Endometrial microvascular endothelial cells (primary cell): ENCODE measurements at regions not wholly inside any gene's neighbourhood (a gene's known extent, or its start where the extent isn't known, plus 50 kb on each side); places are given as distances from the start of the nearest gene placed in this dataset.

ENCODE experiments used
- in situ Hi-C: cut with HindIII; loops from 2 replicates; pipeline ENCODE4 v1.10.0; 2017; ENCODE audit warnings: low sequenced_read_pairs, low pct_unique_long_range_greater_than_20kb; ENCODE audit errors: inconsistent ontology term

- in situ Hi-C loops, result no loop called here
Measured at GRCh38 chr18:64271975-64272659, 123.2 kb upstream of the LINC00305 start.

- in situ Hi-C loops, result no loop called here
Measured at GRCh38 chr18:64271246-64271645, 122.4 kb upstream of the LINC00305 start.

- in situ Hi-C loops, result no loop called here
Measured at GRCh38 chr18:64270608-64271007, 121.7 kb upstream of the LINC00305 start.

- in situ Hi-C loops, result no loop called here
Measured at GRCh38 chr18:64270121-64270520, 121.2 kb upstream of the LINC00305 start.

GRCh38 chr18:64264171-64264570 lies 115.3 kb upstream of the LINC00305 start:
- in situ Hi-C loops, result no loop called here

GRCh38 chr18:64260810-64261209 lies 111.9 kb upstream of the LINC00305 start:
- in situ Hi-C loops, result no loop called here

GRCh38 chr18:64259871-64260270 lies 111.0 kb upstream of the LINC00305 start:
- in situ Hi-C loops, result no loop called here

- in situ Hi-C loops, result no loop called here
Measured at GRCh38 chr18:64258111-64258650, 109.3 kb upstream of the LINC00305 start.

- in situ Hi-C loops, result no loop called here
Measured at GRCh38 chr18:64254399-64255093, 105.7 kb upstream of the LINC00305 start.

GRCh38 chr18:64253873-64254272 lies 105.0 kb upstream of the LINC00305 start:
- in situ Hi-C loops, result no loop called here

GRCh38 chr18:64253222-64253621 lies 104.3 kb upstream of the LINC00305 start:
- in situ Hi-C loops, result no loop called here

- in situ Hi-C loops, result no loop called here
Measured at GRCh38 chr18:64248836-64249235, 99.9 kb upstream of the LINC00305 start.

GRCh38 chr18:64245126-64245861 lies 96.4 kb upstream of the LINC00305 start:
- in situ Hi-C loops, result no loop called here

- in situ Hi-C loops, result no loop called here
Measured at GRCh38 chr18:64244571-64244970, 95.7 kb upstream of the LINC00305 start.

- in situ Hi-C loops, result no loop called here
Measured at GRCh38 chr18:64240316-64240715, 91.4 kb upstream of the LINC00305 start.

- in situ Hi-C loops, result no loop called here
Measured at GRCh38 chr18:64238076-64238475, 89.2 kb upstream of the LINC00305 start.

GRCh38 chr18:64234321-64234720 lies 85.4 kb upstream of the LINC00305 start:
- in situ Hi-C loops, result no loop called here

GRCh38 chr18:64233851-64234250 lies 85.0 kb upstream of the LINC00305 start:
- in situ Hi-C loops, result no loop called here

- in situ Hi-C loops, result no loop called here
Measured at GRCh38 chr18:64220941-64221340, 72.1 kb upstream of the LINC00305 start.

GRCh38 chr18:64219517-64219916 lies 70.6 kb upstream of the LINC00305 start:
- in situ Hi-C loops, result no loop called here
